Glutamatergic neuron (in vitro differentiated cells): ENCODE measurements at regions not wholly inside any gene's neighbourhood (a gene's known extent, or its start where the extent isn't known, plus 50 kb on each side); places are given as distances from the start of the nearest gene placed in this dataset.

ENCODE experiments used
- DNase-seq: peaks from one replicate; pipeline ENCODE4 v3.0.0; 2022
- H3K27ac Mint-ChIP-seq: one replicate; pipeline ENCODE4 v1.8.0; 2020; ENCODE audit warnings: mild to moderate bottlenecking, mixed read lengths, inconsistent platforms; ENCODE audit not compliant: unreplicated experiment
- H3K27me3 Mint-ChIP-seq: one replicate; pipeline ENCODE4 v1.8.0; 2020; ENCODE audit warnings: mild to moderate bottlenecking, moderate library complexity, mixed read lengths, inconsistent platforms; ENCODE audit not compliant: unreplicated experiment
- H3K36me3 Mint-ChIP-seq: one replicate; pipeline ENCODE4 v1.8.0; 2020; ENCODE audit warnings: mild to moderate bottlenecking, mixed read lengths, inconsistent platforms; ENCODE audit not compliant: unreplicated experiment
- H3K4me1 Mint-ChIP-seq: one replicate; pipeline ENCODE4 v1.8.0; 2020; ENCODE audit warnings: mild to moderate bottlenecking, low read depth, mixed read lengths, inconsistent platforms; ENCODE audit not compliant: unreplicated experiment
- H3K4me3 Mint-ChIP-seq: one replicate; pipeline ENCODE4 v1.8.0; 2020; ENCODE audit warnings: mild to moderate bottlenecking, mixed read lengths, inconsistent platforms; ENCODE audit not compliant: unreplicated experiment
- H3K9me3 Mint-ChIP-seq: one replicate; pipeline ENCODE4 v1.8.0; 2020; ENCODE audit warnings: mild to moderate bottlenecking, moderate library complexity, mixed read lengths, inconsistent platforms; ENCODE audit not compliant: unreplicated experiment
- TF ChIP-seq, protein P1 (sequence below): fragments of 200-600 bp; sonication (generic); IDR thresholded peaks from one replicate; pipeline ENCODE4 v1.5.0; 2021; ENCODE audit not compliant: partially characterized antibody, unreplicated experiment

GRCh38 chr12:115680967-115681366 lies 596.5 kb downstream of the MED13L start:
- Mint-ChIP-seq H3K9me3 (peaks cover 2% of the 10 kb centered on the region), H3K4me1 (no peaks in the 10 kb centered on the region), H3K36me3 (no peaks in the 10 kb centered on the region), H3K27me3 (peaks cover 4% of the 10 kb centered on the region), H3K27ac (no peak overlapping the region), H3K4me3 (no peak overlapping the region)
- DNase-seq: no peak
- TF ChIP-seq, protein P1, sequence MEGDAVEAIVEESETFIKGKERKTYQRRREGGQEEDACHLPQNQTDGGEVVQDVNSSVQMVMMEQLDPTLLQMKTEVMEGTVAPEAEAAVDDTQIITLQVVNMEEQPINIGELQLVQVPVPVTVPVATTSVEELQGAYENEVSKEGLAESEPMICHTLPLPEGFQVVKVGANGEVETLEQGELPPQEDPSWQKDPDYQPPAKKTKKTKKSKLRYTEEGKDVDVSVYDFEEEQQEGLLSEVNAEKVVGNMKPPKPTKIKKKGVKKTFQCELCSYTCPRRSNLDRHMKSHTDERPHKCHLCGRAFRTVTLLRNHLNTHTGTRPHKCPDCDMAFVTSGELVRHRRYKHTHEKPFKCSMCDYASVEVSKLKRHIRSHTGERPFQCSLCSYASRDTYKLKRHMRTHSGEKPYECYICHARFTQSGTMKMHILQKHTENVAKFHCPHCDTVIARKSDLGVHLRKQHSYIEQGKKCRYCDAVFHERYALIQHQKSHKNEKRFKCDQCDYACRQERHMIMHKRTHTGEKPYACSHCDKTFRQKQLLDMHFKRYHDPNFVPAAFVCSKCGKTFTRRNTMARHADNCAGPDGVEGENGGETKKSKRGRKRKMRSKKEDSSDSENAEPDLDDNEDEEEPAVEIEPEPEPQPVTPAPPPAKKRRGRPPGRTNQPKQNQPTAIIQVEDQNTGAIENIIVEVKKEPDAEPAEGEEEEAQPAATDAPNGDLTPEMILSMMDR: no peak

GRCh38 chr12:115672506-115673080 lies 604.9 kb downstream of the MED13L start:
- Mint-ChIP-seq H3K27me3 (peaks cover 2% of the 10 kb centered on the region), H3K4me3 (no peak overlapping the region), H3K9me3 (peaks cover 4% of the 10 kb centered on the region), H3K27ac (no peak overlapping the region), H3K36me3 (no peaks in the 10 kb centered on the region), H3K4me1 (no peaks in the 10 kb centered on the region)
- TF ChIP-seq, protein P1: no peak
- no peak for DNase-seq

- H3K27me3 Mint-ChIP-seq: peaks cover 2% of the 10 kb centered on the region
- DNase-seq: no peak
- no peaks in the 10 kb centered on the region for H3K4me1 Mint-ChIP-seq
- TF ChIP-seq, protein P1: no peak
- H3K36me3 Mint-ChIP-seq: no peaks in the 10 kb centered on the region
- H3K27ac Mint-ChIP-seq: no peak overlapping the region
- H3K4me3 Mint-ChIP-seq: no peak overlapping the region
- H3K9me3 Mint-ChIP-seq: peaks cover 4% of the 10 kb centered on the region
These were observed 605.4 kb downstream of the MED13L start for GRCh38 chr12:115672086-115672485.

DNA sequence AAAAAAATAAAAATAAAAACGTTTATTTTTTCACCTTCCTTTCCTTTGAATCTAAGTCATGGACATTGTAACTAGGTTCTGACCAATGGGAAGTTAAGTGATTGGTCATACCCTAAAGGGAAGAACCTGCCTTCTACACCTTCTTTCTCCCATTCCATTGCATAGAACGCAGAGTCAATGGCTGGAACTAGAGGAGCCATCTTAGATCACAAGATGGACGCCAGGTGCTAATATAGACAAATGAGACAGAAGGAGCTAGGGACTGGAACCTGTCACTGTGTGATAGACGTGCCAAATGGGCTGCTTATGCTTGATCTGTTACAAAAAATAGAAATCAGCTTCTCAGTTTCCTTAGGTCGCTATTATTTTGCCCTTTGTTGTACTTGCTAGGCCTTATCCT lies 606.6 kb downstream of the MED13L start:
- no peak for DNase-seq
- Mint-ChIP-seq H3K9me3 (peaks cover 4% of the 10 kb centered on the region), H3K27me3 (peaks cover 2% of the 10 kb centered on the region), H3K4me3 (no peak overlapping the region), H3K4me1 (no peaks in the 10 kb centered on the region), H3K27ac (no peak overlapping the region), H3K36me3 (no peaks in the 10 kb centered on the region)
- TF ChIP-seq, protein P1: no peak

- Mint-ChIP-seq H3K27me3 (peaks cover 2% of the 10 kb centered on the region), H3K4me3 (no peak overlapping the region), H3K9me3 (peaks cover 4% of the 10 kb centered on the region), H3K27ac (no peak overlapping the region), H3K36me3 (no peaks in the 10 kb centered on the region), H3K4me1 (no peaks in the 10 kb centered on the region)
- TF ChIP-seq, protein P1: no peak
- no peak for DNase-seq
These were observed 610.4 kb downstream of the MED13L start for GRCh38 chr12:115667116-115667515.
